B cell (primary cell): ENCODE measurements at regions not wholly inside any gene's neighbourhood (a gene's known extent, or its start where the extent isn't known, plus 50 kb on each side); places are given as distances from the start of the nearest gene placed in this dataset.

Experiments
- EZH2 ChIP-seq: IDR thresholded peaks from 2 replicates; pipeline ENCODE4 v1.6.1; 2012; ENCODE audit warnings: borderline replicate concordance, low read depth, mild to moderate bottlenecking, moderate library complexity, low read length; ENCODE audit not compliant: insufficient read depth, poor library complexity, severe bottlenecking
- TF ChIP-seq, protein P1 (sequence below): fragments of 200-600 bp; IDR thresholded peaks from one replicate; pipeline ENCODE4 v1.8.0; 2022; ENCODE audit warnings: antibody characterized with exemption, mild to moderate bottlenecking

DNA sequence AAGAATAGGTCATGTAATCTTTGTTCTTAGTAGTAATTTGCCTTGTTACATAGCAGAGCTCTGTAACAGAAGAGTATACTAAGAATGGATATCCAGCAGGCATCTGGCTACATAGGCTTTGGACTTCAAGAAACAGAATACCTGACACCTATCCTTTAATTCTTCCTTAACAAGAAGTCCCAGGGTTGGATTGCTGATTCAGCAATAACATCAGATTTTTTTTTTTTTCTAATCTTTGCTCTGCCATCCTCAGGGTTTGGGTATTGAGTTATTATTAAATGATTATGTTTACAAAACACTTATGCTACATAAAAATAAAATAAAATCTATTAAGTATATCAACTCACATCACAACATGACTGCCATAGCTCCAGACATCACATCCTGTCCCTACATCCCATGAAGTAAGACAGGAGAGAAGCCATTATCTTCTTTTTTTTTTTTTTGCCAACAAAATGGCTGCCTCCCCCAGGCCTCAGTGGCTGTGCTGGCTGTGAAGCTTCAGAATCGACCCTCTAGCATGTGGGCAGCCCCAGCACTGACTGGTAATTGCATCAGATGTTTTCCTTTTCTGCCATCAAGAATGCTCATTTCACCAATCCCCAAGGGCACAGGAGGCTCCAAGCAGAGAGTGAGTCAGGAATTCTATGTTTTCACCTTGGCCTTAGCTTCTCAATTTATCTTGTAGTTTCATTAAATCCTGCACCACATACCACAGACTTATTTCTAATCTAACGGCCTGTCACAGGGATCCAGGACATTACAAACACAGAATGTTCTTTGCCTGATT is 186.2 kb downstream of the DICER1 start:
- TF ChIP-seq EZH2 = no peak
- TF ChIP-seq, protein P1, sequence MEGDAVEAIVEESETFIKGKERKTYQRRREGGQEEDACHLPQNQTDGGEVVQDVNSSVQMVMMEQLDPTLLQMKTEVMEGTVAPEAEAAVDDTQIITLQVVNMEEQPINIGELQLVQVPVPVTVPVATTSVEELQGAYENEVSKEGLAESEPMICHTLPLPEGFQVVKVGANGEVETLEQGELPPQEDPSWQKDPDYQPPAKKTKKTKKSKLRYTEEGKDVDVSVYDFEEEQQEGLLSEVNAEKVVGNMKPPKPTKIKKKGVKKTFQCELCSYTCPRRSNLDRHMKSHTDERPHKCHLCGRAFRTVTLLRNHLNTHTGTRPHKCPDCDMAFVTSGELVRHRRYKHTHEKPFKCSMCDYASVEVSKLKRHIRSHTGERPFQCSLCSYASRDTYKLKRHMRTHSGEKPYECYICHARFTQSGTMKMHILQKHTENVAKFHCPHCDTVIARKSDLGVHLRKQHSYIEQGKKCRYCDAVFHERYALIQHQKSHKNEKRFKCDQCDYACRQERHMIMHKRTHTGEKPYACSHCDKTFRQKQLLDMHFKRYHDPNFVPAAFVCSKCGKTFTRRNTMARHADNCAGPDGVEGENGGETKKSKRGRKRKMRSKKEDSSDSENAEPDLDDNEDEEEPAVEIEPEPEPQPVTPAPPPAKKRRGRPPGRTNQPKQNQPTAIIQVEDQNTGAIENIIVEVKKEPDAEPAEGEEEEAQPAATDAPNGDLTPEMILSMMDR = no peak
